NOMO-1 (cell line): ENCODE measurements at regions not wholly inside any gene's neighbourhood (a gene's known extent, or its start where the extent isn't known, plus 50 kb on each side); places are given as distances from the start of the nearest gene placed in this dataset.

Experiments
- DNase-seq, 2 experiments: peaks; one replicate each; lab custom pipeline; 2025; ENCODE audit not compliant: unreplicated experiment in 2 of 2; lab: John Stamatoyannopoulos, UW

DNA sequence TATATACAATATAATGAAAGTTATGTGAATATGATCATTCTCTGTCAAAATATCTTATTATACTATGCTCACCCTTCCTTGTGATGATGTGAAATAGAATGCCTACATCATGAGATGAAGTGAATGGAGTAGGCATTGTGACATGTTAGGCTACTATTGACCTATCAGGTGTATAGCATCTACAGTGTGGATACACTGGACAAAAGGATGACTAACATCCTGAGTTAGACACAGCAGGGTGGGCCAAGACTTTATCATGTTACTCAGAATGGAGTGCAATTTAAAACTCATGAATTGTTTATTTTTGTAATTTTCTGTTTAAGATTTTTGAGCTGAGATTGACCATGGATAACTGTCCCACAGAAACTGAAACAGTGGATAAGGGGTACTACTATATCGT lies 53.4 kb upstream of the NAV3 start:
- DNase-seq, result no peak

DNA sequence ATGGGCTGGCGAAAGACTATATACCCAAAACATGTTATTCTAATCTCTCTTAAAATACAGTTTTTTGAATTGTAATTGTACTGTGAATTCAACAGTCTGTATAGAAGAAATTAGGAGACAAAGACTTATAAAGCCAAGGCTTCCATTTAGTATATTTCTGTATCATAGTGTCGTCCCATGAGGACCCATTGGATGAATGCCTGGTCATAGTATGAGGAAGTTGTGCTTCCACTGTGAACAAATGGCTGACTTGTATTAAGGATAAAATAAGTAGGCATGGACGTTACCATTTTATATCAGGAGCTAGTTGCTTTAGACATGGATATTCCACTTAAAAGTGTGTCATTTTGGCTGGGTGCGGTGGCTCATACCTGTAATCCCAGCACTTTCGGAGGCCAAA lies 55.9 kb upstream of the NAV3 start:
- no peak for DNase-seq

DNA sequence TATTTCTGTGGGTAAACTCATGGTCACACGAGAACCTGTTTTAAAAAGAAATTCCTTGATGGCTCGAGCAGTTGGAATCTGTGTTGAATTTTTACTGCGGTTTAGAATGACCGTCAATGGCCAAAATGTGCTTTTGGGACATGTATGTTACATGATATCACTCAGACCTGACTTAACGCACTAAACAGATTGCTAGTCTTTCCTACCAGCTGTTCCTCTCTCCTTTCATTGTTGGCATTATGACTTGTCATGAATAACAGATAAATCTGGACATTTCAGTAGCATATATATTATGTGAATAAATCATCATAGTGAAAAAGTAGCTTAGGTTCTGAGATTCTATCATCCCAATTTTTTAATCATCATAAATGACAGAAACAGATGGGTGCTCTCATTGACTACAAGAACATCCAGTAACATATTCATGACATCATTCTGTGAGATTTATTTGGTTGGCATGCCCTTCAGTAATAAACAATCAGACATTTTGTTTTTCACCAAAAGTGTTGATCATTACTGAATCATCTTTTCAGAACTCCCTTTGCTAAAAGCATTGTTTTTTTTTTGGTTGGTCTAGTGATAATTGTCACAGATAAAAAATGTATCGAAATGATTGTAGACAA lies 57.9 kb upstream of the NAV3 start:
- no peak for DNase-seq

DNA sequence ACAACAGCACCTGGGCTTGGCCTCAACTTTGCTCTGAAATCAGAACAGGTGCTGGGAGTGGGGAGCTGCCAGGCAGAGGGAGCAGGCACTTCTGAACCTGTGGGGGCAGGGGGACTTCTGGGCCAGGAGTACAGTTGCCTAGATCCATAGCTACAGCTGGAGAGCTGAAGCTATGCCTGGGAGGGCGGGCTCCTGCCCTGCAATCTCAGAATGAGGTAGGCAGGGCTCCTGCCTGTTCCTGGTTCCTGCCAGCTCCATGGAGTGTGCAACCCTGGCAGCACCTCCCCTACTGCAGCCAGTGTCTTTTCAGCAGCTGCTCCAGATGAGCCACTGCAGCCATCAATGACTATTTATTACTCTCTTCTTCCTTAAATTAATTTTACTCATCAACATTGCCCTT lies 62.1 kb upstream of the NAV3 start:
- DNase-seq, result no peak

DNA sequence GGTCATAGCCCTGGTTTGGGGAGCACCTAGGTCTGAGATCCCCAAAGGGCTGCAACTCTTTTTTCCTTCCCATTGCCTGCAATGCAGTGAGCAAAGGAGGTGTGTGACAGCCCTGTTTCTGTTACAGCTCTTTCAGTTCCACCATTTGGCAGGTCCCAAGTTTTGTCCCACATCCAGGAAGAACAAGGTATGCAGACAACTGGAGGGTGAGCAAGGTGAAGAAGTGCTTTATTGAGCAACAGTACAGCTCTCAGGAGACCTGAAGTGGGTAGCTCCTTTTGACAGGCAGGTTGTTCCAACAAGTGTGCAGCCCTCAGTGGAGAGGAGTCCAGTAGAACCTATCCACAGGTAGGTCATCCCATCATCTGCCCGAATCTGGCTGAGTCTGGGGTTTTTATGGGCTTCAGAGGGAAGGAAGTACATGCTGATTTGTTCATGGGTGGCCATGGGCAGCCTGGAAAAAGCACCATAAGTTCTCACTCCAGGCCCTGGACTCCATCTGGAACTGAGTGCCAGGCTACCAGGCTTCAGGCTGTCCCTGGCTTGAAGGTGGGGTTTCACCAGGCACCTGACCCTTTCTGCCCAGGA lies 62.8 kb upstream of the NAV3 start:
- no peak for DNase-seq

DNA sequence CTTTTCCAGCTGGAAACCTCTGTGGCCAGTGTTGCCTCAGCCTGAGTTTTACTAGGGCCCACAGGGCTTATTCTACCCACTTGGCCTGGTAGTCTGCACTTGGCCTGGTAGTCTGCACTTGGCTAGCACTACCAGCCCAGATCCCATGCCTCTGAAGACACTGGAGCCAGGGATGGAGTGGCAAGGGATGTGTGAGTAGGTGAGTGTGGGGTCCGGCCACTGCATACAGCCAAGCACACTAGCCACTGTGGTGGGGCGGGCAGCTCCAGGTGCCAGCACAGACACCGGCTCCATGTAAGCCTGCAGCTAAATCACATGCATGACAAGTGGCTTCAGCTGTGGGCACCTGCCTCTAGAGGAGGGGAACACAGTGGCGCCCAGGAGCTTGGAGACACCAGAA lies 63.4 kb upstream of the NAV3 start:
- no peak for DNase-seq

DNA sequence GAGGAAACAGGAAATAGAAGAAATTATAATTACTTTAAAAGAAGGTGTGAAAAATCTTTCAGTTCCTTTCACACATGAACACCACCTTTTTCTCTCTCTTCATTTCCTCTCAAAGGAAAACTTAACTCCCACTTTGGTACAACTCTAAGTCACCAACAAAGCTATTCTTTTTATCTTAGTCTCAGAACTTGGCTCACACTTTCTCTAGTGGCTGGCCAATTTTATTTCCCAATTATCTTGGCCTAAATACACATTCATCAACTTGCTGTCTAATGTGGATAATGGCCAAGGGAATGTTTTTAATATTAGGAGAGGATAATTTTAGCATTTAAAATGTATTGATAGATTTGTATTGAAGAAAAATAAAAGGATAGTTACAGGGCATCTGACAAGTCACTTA lies 64.5 kb upstream of the NAV3 start:
- no peak for DNase-seq

DNA sequence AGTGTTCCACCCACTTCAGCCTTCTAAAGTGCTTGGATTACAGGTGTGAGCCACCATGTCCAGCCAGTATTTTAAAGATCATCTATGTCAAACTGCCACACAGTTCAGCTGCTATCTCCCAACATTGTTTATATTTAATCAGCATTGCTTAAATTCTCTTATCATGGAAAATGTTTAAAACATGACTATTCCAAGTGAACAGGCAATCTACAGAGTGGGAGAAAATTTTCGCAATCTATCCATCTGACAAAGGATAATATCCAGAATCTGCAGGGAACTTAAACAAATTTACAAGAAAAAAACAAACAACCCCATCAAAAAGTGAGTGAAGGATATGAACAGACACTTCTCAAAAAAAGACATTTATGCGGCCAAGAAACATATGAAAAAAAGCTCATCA lies 69.4 kb upstream of the NAV3 start:
- DNase-seq, result no peak

DNA sequence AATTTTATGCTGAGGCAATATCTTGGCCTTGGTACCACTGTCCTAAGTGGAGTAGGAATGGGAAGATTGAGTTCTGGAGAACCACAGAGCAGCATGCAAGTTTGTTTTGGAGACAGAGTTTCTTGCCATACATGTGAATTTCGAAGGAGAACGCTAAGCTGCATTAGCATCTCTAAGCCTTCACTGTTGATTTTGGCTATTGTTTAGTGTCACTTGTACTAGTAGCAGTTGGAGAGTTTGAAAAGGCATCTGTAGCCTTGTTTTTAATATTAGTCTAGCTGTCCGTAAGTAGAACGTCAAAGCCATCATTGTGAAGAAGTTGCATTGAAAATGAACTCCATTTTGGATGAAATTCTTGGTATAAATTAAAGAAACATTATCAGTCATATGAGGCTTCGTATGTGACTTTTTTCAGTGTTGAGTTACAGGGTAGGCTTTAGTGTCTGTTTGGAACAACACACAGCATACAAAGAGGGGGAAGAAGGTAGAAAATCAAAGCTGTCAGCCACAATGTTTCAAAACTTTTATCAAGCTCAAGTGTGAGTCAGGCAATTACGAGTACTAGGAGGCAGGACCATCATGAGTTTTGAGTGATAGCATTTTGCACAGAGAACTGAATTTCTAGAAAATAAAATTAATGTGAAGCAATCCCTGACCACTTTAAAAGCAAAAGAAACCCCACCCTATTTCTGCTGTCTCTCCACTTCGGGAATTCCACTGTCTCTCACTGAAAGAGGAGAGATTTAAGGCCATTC lies 70.2 kb upstream of the NAV3 start:
- DNase-seq, result no peak

DNA sequence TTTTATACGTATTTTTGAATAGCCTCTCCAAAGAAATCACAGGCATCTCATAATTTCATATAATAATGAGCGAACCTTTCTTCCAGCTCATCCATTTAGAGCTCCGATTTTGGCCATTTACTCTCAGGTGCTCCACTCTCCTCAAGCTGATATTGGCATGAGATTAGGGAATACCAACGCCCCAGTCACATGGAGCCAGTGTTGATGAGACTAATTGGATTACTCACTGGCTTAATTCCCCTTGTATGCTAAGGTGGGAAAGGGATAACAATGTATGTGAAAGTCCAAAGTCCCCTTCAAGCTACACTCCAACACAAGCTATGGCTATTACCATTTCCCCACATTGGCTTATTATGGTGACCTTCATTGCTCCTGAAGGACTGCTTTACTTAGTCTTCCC lies 76.6 kb upstream of the NAV3 start:
- DNase-seq, result no peak

DNA sequence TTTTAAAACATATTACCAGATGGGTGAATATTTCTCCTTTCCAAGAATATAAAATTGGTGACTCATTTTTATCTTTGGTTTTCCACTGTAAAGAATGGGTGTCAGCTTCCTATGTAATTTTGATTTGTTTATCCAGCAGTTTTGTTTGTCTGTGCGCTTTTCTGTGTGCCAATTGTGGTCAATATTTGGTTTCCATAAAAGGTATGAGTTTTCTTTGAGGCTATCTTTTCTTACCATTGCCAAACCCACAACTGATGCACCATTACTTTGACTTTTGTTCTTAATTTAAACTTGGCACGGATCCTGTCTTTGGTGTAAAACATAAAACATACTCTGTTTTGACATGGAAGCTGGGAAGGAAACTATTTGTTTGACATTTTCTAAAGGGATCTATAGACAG lies 78.8 kb upstream of the NAV3 start:
- no peak for DNase-seq

DNA sequence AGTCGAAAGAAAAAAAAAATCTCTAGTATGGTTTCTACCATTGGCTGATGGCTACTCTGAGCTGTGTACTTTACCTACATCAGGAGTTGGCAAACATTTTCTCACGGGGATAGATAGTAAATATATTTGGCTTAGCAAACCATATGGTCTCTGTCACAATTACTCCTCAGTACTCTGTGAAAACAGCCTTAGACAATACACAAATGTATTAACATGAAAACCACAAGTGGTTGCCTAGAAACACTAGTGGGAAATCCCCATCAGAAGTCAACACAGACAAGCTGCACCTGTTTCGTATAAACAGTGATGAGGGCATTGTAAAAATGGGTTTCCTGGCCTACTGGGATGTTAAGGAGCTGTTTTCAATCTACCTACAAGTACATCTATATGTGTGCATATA lies 84.6 kb upstream of the NAV3 start:
- DNase-seq, result no peak

DNA sequence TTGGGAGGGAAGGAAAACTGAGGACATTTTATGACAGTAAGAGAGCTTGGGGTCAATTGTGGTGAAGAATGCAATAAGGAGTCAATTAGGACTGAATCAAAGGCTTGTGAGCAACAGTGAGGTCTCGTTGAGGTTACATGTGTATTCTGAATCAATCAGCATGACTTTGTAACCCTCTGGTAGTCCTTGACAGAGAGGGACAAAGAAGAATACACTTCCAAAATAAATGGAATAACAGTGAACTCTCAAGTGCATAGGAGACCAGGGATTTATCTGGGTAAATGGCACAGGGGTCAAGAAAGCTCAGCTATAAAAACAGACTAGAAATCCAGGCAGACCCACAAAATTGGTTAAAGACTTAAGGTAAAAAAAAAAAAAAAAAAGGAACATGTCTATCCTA lies 85.1 kb upstream of the NAV3 start:
- DNase-seq, result no peak

DNA sequence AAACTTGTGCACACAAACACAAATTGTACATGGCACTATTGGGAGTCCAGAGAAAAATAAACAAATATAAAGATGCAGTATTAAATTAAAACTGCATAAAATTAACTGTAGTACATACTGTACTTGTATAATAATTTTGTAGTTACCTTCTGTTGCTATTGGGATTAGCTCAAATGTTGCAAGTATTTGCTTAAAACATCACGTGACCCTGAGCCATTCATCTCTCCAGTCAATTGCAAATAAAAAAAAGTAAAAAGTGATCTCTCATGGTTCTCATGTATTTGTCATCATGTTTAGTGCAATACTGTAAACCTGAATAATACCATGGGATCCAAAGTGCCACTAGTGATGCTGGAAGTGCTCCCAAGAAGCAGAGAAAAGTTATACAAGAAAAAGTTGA lies 88.1 kb upstream of the NAV3 start:
- no peak for DNase-seq

DNA sequence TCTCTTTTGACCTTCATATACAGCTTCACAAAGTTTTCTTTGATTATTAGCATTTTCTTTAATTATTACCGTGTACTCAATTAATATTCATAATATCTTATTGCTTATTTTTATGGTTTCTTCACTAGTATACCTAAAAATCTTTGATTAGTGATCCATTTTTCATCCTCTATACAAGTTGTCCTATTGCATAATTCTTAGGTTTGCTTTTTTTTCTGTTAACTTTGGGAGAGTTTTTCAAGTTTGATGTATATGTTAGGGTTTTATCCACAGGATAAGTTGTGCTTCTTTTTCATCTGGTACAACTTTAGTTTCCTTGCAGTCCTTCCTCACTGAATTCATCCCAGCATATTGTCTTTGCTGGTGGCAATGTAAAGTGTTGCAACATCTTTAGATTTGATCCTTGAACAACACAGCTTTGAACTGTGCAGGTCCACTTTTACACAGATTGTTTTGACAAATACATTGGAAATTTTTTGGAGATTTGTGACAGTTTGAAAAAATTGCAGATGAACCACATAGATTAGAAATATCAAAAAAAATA lies 88.6 kb upstream of the NAV3 start:
- no peak for DNase-seq

DNA sequence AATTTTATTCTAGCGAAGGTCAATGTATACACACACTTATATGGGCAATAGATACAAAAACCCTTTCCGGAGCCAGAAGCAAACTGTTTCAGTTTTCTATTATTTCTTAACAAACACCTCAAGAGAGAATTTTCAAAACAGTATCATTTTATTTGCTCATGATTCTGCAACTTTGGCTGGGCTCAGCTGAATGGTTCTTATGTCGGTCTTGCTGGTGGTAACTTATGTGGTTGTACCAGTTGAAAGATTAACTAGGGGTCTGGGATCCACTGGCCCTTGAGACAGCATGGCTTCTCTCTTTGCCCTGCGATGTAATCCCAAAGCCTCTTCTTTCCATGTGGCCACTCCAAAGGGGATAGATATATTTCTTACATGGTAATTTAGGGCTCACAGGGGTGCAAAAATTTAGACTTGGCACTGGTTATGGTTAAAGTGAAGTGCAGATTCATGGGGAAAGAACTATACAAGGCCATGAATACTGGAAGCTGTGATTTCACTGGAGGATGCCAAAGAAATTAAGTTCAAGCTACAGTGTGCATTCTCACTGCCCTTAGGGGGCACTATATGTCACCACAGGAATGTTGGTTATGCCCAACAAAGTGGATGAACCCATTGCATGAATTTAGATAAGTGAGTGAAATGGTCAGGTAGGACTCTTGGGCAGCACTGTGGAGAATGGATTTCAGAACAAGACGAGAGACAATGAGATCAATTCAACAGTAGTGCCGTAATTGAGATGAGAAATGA lies 94.3 kb upstream of the NAV3 start:
- DNase-seq, result no peak

DNA sequence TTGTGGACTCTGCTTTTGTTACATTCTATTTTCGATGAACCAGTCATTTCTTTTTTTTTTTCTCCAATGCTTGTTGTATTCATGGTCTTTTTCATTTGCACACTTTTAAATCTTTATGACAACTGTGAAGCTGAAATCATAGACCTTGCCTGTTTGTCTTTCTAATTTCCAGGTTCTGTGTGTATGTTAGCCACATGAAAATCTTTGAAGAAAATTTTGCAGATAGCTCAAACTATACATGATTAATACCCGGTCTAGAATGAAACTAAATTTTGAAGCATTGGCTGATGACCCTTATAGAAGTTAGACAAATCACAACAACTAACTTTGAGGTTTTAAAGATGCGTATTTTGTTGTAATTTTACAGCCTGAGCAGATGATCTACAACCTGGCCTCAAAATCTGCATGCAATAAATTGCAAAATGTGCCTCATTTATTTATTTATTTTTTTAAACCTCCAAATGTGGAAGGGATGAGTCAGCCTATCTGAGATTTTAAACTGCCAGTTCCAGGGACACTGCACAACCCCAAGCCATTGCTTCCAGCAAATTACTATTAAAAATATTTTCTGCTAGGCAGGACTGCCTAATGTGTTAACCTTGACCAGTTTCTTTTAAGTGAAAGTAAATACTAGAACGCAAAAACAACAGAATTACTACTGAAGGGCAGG lies 96.3 kb upstream of the NAV3 start:
- DNase-seq, result no peak

DNA sequence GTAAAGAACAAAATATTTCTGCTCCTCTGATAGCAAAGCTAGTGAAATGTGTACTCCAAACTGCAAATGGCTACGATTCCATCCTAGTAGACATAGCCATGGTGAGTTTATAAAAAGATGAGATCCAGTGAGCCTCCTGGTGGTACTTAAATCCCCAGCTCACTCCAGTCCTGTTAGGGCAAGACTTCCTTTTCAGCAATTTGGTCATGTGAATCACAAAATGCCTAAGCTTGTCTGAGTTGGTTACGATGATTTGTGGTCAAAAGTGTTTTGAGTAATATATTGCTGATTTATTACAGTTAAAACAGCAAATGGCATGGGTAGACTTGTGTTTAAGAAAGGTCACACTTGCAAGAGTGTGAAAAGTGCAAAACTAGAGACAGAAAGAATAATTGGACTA lies 102.7 kb upstream of the NAV3 start:
- DNase-seq, result no peak

DNA sequence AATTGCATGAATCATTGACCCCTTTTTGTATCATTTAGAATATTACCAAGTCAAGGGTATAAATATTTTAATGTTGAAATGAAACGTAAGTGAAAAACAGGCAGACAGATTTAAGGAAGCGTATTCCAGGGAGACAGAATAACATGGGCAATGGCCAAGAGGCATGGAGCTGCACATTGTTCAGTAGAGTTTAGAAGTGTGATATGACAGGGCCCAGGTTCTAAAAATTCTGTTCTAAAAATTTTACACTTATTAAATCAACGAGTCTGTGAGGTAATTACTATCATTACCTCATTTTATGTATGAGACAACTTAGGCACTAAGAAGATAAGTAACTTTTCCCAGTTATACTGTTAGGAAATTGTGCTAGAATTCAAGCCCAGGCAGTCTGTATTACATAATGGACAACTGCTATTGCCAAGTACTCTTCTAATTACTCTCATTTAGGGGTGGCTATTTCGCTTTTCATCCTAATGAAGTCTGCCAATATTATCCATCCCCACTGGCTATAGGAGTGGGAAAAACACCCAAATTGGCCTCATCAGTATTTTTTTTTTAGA lies 103.2 kb upstream of the NAV3 start:
- no peak for DNase-seq

DNA sequence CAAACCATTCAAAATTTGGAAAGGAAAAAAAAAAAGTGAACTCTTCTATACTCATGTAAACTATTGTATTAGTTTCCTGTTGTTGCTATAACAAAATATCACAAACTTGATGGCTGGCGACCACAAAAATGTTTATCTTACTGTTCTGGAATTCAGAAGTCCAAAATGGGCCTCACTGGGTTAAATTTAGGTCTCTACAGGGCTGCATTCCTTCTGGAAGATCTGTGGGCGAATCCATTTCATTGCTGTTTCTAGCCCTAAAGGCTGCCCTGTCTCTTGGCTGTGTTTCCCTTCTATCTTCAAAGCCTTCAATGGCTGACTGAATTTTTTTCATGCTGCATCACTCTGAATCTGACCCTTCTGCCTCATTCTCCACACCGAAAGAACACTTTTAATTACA lies 105.1 kb upstream of the NAV3 start:
- DNase-seq, result no peak
